ENCODE measurements at regions not wholly inside any gene's neighbourhood (a gene's known extent, or its start where the extent isn't known, plus 50 kb on each side); places are given as distances from the start of the nearest gene placed in this dataset.

DNA sequence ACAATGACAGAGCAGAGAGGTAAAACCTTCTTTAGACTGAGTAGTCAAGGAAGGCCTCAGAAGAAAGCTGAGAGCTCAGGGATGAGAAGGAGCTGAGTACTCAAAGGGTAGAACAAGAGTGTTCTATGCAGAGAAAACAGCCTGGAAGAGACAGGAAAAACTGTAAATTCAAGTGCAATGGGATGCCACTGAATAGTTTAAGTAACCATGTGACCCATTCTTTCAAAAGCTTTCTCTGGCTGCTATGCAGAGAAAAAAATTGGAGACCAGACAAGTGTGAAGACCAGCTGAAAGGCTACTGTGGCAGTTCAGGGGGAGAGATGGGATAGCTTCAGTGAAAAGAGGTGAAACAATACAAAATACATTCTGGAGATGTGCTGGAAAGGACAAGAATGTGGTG is 61.3 kb upstream of the RNF38 start:
- no peak for DNase-seq

DNA sequence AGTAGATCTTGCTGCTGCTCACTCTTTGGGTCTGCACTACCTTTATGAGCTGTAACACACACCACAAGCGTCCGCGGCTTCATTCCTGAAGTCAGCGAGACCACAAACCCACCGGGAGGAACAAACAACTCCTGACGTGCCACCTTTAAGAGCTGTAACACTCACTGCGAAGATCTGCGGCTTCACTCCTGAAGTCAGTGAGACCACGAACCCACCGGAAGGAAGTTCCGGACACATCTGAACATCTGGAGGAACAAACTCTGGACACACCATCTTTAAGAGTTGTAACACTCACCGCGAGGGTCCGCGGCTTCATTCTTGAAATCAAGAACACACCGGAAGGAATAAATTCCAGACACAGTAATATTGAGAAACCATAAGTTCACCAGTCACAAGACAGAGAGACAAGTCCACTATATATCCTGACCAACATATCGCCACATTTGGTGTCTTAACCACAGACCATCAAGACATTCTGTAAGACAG is 58.4 kb upstream of the RNF38 start:
- peak; percentile 69 for DNase-seq

DNA sequence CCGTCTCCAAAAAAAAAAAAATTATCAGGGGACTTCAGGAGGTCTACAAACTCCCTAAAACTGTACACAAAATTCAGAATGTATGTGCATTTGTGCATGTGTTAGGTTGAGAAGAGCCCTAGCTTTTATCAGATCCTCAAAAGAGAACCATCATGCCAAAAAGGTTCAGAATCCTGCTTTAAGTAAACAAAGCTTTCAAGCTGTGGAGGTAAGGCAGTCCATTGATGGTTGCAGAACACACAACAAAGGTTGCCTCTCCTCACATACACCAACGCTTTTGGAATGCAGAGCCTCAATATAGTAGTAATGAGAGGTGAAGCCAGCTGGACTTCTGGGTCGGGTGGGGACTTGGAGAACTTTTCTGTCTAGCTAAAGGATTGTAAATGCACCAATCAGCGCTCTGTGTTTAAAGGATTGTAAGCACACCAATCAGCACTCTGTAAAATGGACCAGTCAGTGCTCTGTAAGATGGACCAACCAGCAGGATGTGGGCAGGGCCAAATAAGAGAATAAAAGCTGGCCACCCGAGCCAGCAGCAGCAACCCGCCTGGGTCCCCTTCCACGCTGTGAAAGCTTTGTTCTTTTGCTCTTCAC is 57.9 kb upstream of the RNF38 start:
- no peak for DNase-seq

DNA sequence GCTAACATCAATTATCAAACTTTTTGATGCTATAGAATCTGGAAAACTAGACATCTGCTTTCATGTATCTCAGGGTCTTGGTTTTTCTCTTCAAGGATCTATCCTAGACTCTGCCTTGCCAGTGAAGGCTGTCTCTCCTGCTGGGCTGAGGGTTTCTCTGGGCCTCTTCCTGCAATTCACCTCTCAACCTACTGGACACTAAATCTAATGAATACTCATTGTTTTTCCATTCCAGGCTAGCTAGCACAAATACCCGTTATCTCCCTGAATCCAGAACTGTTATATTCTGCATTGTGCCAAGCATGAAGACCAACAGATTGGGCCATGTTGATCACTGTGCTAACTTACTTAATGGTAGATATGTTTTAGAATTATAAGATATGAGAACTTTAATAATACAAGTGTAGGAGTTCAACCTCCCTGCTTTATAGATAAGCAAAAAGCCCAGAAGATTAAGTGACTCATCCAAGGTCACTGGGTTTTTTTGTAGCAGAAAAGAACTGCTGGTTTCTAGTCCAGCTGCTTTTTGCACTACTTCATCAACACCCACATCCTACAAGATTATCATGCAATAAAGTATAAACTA is 56.5 kb upstream of the RNF38 start:
- no peak for DNase-seq

DNA sequence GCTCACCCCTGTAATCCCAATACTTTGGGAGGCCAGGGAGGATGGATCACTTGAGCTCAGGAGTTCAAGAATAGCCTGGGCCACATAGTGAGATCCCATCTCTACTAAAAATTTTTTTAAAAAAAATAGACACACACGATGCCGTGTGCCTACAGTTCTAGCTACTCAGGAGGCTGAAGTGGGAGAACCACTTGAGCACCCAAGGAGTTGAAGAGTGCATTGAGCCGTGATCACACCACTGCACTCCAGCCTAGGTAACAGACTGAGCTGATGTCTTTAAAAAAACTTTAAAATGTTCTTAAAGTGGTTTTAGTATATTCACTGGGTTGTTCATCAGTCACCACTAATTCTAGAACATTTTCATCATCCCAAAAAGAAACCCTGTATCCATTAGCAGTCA is 51.9 kb upstream of the RNF38 start:
- no peak for DNase-seq

DNA sequence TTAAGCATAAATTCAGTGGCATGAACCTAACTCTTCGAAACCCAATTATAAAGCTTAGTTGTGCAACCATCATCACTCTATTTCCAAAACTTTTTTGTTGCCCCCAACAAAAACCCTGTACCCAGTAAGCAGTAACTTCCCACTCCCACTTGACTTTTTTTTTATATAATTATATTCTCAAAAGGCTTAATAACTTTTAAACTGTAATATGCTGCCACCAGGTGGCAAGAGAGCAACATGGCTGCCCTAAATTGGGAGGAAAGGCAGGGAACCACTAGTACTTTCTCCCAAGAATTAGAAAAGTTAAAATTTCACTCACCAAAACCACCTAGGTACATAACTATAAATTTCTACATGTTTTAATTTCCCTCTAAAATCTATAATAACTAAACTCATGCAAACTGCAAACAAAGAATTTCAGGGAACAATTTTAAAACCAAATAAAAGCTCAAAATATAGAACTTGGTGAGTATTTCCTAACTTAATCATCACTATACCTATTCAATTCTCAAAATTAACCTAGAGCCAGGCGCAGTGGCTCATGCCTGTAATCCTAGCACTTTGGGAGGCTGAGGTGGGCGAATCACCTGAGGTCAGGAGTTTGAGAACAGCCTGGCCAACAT is 50.2 kb upstream of the RNF38 start:
- DNase-seq = peak; percentile 57
